ENCODE measurements at regions not wholly inside any gene's neighbourhood (a gene's known extent, or its start where the extent isn't known, plus 50 kb on each side); places are given as distances from the start of the nearest gene placed in this dataset.

- WGBS, 3 donors = 67 to 79% (median 68%) methylated on average over 6 of the region's 6 CpGs
- intact Hi-C loops (cut with DNase I) = no loop called here
- TF ChIP-seq POLR2A (IDR thresholded peaks at IDR 0.05) (no peak), EP300 (IDR thresholded peaks at IDR 0.05) (no peak)
- TF ChIP-seq, protein P1, sequence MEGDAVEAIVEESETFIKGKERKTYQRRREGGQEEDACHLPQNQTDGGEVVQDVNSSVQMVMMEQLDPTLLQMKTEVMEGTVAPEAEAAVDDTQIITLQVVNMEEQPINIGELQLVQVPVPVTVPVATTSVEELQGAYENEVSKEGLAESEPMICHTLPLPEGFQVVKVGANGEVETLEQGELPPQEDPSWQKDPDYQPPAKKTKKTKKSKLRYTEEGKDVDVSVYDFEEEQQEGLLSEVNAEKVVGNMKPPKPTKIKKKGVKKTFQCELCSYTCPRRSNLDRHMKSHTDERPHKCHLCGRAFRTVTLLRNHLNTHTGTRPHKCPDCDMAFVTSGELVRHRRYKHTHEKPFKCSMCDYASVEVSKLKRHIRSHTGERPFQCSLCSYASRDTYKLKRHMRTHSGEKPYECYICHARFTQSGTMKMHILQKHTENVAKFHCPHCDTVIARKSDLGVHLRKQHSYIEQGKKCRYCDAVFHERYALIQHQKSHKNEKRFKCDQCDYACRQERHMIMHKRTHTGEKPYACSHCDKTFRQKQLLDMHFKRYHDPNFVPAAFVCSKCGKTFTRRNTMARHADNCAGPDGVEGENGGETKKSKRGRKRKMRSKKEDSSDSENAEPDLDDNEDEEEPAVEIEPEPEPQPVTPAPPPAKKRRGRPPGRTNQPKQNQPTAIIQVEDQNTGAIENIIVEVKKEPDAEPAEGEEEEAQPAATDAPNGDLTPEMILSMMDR (IDR thresholded peaks at IDR 0.05) = no peak
- no peaks in the 10 kb centered on the region for H3K9me3 ChIP-seq
- H3K4me1 ChIP-seq (ENCODE audit: insufficient read depth) = no peaks in the 10 kb centered on the region
- H3K4me3 ChIP-seq = no peak overlapping the region
- no peak overlapping the region for H3K27ac ChIP-seq
- no peak for DNase-seq
- H3K27me3 ChIP-seq = no peaks in the 10 kb centered on the region
- H3K36me3 ChIP-seq = no peaks in the 10 kb centered on the region
Measured at GRCh38 chr6:48996461-48997119, 466.5 kb downstream of the MMUT start.

DNA sequence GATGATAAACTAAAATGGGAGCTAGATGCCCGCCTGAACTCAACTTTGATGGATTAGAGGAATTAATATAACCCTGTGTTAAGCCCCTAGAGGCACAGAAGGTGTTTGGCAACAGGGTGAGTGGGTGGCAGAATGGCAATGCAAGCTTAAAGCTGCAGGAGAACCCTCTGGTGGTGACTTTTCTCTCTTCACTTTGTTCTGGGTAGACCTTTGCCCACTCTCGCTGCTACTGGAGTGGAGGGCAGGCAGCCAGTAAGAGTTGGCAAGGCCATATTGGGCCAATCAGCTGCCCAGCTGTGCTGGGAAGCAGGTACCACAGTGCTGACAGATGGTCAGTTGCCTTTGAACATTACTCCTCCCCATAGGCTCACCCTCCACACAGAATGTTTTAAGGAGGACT, 468.2 kb downstream of the MMUT start:
- TF ChIP-seq, protein P1 (IDR thresholded peaks at IDR 0.05) = no peak
- TF ChIP-seq EP300 (IDR thresholded peaks at IDR 0.05) = no peak
- no peak for TF ChIP-seq POLR2A (IDR thresholded peaks at IDR 0.05)

GRCh38 chr6:48990739-48991138, 472.3 kb downstream of the MMUT start:
- Histone ChIP-seq H3K9me3 (peaks cover 0 to 4% of the 10 kb centered on the region in 2 donors), H3K27ac (no peak overlapping the region), H3K27me3 (no peaks in the 10 kb centered on the region), H3K4me3 (no peak overlapping the region), H3K36me3 (no peaks in the 10 kb centered on the region), H3K4me1 (ENCODE audit: insufficient read depth) (no peaks in the 10 kb centered on the region)
- no peak for TF ChIP-seq POLR2A (IDR thresholded peaks at IDR 0.05)
- TF ChIP-seq, protein P1 (IDR thresholded peaks at IDR 0.05) = no peak
- TF ChIP-seq EP300 (IDR thresholded peaks at IDR 0.05) = no peak
- WGBS, 3 donors = 90 to 94% (median 92%) methylated on average over 5 of the region's 5 CpGs
- intact Hi-C loops (cut with DNase I) = no loop called here
- DNase-seq = no peak

More for the DNA sequence above, 468.2 kb downstream of the MMUT start:
- no peak overlapping the region for H3K27ac ChIP-seq
- no peaks in the 10 kb centered on the region for H3K27me3 ChIP-seq
- DNase-seq = no peak
- H3K9me3 ChIP-seq = no peaks in the 10 kb centered on the region
- no peaks in the 10 kb centered on the region for H3K36me3 ChIP-seq
- WGBS, 3 donors = 48 to 60% (median 49%) methylated on average over 2 of the region's 2 CpGs
- intact Hi-C loops (cut with DNase I) = no loop called here
- no peaks in the 10 kb centered on the region for H3K4me1 ChIP-seq (ENCODE audit: insufficient read depth)
- no peak overlapping the region for H3K4me3 ChIP-seq

DNA sequence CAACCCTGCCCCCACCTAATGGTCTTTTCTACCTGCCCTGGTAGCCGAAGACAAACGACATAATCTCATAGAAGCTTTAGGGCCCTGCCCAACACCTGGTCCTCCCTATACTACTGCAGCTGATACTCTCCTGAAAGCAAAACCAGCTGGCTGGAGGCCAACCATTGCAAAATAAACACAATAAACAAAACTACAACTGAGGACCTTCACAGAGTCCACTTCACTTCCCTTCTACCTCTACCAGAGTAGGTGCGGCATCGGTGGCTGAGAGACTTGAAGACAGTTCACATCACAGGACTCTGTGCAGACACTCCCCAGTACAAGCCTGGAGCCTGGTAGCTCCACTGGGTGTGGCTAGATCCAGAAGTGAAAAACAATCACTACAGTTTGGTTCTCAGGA, 476.2 kb downstream of the MMUT start:
- Histone ChIP-seq H3K27me3 (no peaks in the 10 kb centered on the region), H3K36me3 (no peaks in the 10 kb centered on the region), H3K27ac (no peak overlapping the region), H3K4me3 (no peak overlapping the region), H3K9me3 (peaks cover 0 to 4% of the 10 kb centered on the region in 2 donors), H3K4me1 (ENCODE audit: insufficient read depth) (no peaks in the 10 kb centered on the region)
- TF ChIP-seq, protein P1 (IDR thresholded peaks at IDR 0.05) = no peak
- no peak for TF ChIP-seq EP300 (IDR thresholded peaks at IDR 0.05)
- TF ChIP-seq POLR2A (IDR thresholded peaks at IDR 0.05) = no peak
- WGBS, 3 donors = 77 to 89% (median 84%) methylated on average over 4 of the region's 4 CpGs
- intact Hi-C loops (cut with DNase I) = no loop called here
- DNase-seq = no peak
